ENCODE measurements at regions not wholly inside any gene's neighbourhood (a gene's known extent, or its start where the extent isn't known, plus 50 kb on each side); places are given as distances from the start of the nearest gene placed in this dataset.

DNA sequence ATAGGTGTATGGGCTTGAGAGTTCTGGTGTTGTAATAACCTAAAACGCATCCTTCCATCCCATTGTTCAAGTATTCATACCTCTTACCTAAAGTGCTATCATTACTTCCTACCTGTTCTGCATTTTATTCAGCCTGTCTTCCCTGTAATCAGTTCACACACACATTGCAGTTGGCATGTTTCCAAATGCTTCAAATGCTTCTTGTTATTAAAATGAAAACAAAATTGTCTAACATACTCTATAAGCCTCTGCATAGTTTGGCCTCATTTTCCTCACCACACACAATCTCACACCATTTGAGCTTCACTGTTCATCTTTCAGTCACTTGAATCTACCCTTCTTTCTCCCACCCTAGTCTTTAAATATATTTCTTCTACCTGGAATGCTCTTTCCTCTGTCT lies 1178.2 kb upstream of the NRXN1 start:
- DNase-seq: no peak

GRCh38 chr2:52194342-52194741 lies 1162.4 kb upstream of the NRXN1 start:
- DNase-seq: no peak

DNA sequence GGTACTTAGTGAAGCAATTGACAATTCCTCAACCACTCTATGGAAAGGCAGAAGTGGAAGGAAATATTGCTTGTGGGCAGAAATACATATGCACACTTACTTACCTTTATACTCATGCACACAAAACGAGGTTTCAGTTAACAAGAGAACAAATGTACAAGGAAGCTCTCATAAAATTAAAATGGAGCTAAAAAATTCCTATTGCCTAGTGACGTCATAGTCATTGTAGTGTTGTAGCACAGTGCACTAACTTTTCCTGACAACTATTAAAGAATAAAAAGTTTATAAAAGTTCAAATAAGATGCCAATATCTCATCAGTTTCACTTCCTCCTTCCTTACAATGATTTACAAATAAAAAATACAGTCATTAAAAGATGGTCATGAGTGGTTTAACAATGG lies 1161.9 kb upstream of the NRXN1 start:
- no peak for DNase-seq

- DNase-seq: no peak
Observed at GRCh38 chr2:52192656-52193055, 1160.7 kb upstream of the NRXN1 start.

DNA sequence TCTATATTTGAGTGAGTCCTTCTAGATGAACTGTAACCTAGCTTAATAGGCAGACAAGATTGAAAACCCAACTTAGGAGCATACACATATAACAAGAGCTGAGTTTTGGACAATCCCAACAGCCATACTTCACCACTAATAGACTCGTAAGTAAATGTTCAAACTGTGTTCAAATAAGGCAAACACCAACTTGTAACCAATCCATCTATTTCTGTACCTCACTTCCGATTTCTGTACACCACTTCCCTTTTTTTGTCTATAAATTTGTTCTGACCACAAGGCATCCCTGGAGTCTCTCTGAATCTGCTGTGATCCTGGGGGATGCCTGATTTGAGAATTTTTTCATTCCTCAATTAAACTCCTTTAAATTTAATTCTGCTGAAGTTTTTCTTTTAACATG lies 1149.1 kb upstream of the NRXN1 start:
- no peak for DNase-seq

GRCh38 chr2:52178845-52179244 lies 1146.9 kb upstream of the NRXN1 start:
- DNase-seq: no peak

DNA sequence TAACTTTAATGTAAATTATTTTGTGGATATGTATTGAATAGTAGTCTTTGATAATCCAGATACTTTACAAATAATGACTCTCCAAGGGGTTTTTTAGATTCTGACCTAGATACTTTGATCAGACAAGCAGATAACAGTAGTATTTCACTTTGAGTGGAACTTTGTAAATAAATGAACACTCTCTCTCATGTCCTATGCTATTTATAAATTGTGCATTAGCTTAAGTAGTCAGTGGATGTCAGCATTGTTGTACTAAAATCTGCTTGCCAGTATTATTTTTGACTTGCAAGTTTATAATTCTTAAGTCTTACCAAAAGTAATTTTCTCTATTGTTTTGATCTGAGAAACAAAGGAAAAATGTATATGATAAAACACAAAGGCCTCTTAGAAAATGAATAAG lies 1113.1 kb upstream of the NRXN1 start:
- DNase-seq: no peak

- no peak for DNase-seq
Observed at GRCh38 chr2:52144590-52144989, 1112.7 kb upstream of the NRXN1 start.

- no peak for DNase-seq
Observed at GRCh38 chr2:52141076-52141475, 1109.1 kb upstream of the NRXN1 start.

GRCh38 chr2:52139241-52139640 lies 1107.3 kb upstream of the NRXN1 start:
- no peak for DNase-seq

DNA sequence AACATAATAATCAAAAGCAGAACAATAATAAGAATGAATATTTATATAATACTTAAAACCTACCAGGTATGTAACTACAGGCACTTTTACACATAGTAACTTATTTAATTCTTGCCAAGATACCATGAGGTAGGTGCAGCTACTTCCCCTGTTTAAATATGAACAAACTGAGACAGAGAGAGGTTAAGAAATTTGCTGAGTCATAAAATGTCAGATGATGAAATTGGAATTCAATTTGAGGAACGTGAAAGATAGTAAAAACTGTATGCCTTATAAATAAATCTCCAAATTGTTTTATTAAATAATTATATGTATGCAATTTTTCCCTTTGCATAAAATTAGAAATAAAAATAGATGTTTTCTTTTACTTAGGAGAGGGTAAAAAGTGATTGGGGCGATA lies 1103.3 kb upstream of the NRXN1 start:
- DNase-seq: no peak

GRCh38 chr2:52128081-52128480 lies 1096.1 kb upstream of the NRXN1 start:
- no peak for DNase-seq

DNA sequence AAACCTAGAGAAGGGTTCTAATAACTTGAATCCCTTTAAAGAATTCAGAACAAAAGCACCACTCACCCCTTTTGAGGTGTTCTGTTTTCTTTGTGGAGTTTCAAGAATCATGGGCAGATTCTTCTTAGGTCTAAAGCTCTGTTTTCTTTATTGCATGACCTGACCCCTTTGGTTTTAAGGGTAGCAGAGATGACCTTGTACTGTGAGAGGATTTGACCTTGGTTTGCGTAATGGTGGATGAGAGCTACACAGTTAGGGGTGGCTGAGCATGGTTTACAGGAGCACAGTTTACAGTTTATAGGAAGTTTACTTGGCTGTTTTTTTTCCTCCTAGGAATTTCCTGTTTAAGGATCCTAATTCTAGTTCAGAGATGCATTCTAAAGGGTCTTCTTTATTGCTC lies 1095.6 kb upstream of the NRXN1 start:
- no peak for DNase-seq

DNA sequence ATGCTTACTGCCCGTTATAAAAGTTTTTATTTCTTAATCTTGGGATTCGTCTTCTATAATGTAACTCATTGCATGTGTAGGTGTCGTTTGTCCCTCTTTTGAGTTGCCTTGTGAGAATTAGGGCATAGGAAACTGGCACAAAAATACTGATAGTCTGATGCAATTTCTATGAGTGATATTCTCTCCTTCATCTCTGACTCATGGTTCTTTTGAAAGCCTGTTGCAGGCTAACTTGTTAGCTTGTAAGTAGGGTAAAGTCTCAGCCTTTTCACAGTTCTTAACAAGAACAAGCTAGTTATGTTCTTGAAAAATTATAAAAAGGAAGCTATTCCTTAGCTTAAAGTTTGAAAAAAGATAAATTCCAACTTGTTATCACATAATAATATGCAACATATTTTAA lies 1085.4 kb upstream of the NRXN1 start:
- DNase-seq: no peak

DNA sequence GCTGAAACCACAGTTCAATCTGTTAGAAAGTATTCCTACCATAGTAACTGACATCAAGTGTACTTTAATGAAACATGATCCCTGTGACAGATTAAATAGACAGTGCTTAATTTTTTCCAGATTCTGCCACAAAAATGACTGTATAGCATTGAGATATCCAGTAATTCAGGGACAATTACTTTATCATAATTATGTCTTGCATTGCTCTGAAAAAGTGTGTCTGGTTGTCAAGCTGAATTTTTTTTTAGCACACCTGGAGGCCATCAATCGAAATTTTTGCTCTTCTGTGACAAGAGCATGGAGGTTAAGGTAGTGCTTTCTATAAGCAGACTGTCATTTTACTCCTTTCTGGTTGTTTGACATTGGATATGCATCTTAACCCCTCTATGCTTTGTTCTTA lies 1083.8 kb upstream of the NRXN1 start:
- no peak for DNase-seq

DNA sequence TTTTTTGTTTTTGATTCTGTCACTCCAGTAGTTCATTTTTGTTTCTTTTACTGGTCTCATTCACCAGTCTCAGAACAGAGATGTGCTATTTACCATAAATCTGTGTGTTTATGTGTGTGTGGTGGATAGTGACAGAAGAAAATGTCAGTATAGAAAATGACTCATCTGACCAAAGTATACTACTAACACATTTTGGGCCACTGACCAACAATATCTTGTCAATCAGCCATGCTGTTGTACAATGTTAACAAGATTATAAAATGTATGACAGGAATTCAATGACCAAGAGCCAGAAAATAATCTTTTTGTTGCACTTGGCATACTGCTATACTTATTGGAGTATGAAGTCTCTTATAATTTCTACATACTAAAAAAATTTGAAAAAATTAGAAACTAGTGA lies 1081.4 kb upstream of the NRXN1 start:
- no peak for DNase-seq

- no peak for DNase-seq
Observed at GRCh38 chr2:52112141-52112540, 1080.2 kb upstream of the NRXN1 start.

GRCh38 chr2:52107124-52107523 lies 1075.2 kb upstream of the NRXN1 start:
- no peak for DNase-seq

GRCh38 chr2:52097071-52097470 lies 1065.1 kb upstream of the NRXN1 start:
- no peak for DNase-seq

- DNase-seq: no peak
Observed at GRCh38 chr2:52084759-52085158, 1052.8 kb upstream of the NRXN1 start.

GRCh38 chr2:52083214-52083613 lies 1051.3 kb upstream of the NRXN1 start:
- DNase-seq: no peak

DNA sequence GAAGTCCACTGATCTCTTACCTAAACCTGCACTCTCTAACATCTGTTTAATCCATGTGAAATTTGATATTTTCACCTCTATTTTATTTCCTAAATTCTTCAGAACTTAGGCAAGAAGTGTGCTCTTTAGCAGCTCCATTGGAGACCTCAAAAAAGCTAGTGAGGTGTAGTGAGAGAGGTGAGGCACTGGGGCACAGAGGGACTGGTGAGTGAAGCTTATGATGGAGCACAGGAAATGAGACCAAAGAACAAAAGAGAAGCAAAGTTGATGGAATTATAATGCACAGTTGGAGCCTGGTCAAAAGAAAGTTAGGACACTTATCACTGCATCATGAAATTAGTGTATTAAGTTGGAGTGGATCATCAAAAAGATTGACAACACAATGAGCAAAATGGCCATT lies 1050.7 kb upstream of the NRXN1 start:
- DNase-seq: no peak

- DNase-seq: no peak
Observed at GRCh38 chr2:52079602-52080001, 1047.7 kb upstream of the NRXN1 start.

GRCh38 chr2:52077159-52077558 lies 1045.2 kb upstream of the NRXN1 start:
- DNase-seq: no peak

GRCh38 chr2:52074130-52074719 lies 1042.3 kb upstream of the NRXN1 start:
- no peak for DNase-seq

- DNase-seq: no peak
Observed at GRCh38 chr2:52072949-52073348, 1041.0 kb upstream of the NRXN1 start.

Data from NCI-H774 (cell line).